CD14-positive monocyte (primary cell): ENCODE measurements at regions not wholly inside any gene's neighbourhood (a gene's known extent, or its start where the extent isn't known, plus 50 kb on each side); places are given as distances from the start of the nearest gene placed in this dataset.
A peak's percentile ranks its signal among the peaks of the same experiment; 100 is the strongest.

ENCODE experiments used
- DNase-seq, 3 donors: peaks; one replicate each; pipeline ENCODE4 v3.0.0-alpha.2; 2011 to 2022
- H2AFZ ChIP-seq: 2 replicates; pipeline ENCODE4 v1.6.0; 2012; ENCODE audit warnings: mild to moderate bottlenecking, low read depth, low read length, inconsistent platforms; ENCODE audit not compliant: insufficient read depth, poor library complexity, severe bottlenecking
- H3K27ac ChIP-seq, 2 donors: 1 replicate in 1 of 2; 2 replicates in 1 of 2; pipeline ENCODE4 v1.5.1; 2012 to 2013; ENCODE audit warnings: low read length in 2 of 2, control low read depth in 1 of 2, inconsistent platforms in 1 of 2, low read depth in 1 of 2, mild to moderate bottlenecking in 1 of 2
- H3K27me3 ChIP-seq, 2 donors: one replicate each; pipeline versions ENCODE4 v1.6.0 to v1.6.1; 2011 to 2013; ENCODE audit warnings: low read length in 2 of 2; ENCODE audit not compliant: control insufficient read depth in 2 of 2, insufficient read depth in 2 of 2
- H3K36me3 ChIP-seq, 2 donors: replicated peaks in 1 of 2; 1 replicate in 1 of 2; 2 replicates in 1 of 2; pipeline versions ENCODE4 v1.5.1 to v1.6.1; 2012 to 2013; ENCODE audit warnings: low read length in 2 of 2, control low read depth in 1 of 2, inconsistent platforms in 1 of 2, mild to moderate bottlenecking in 1 of 2; ENCODE audit not compliant: insufficient read depth in 2 of 2, control insufficient read depth in 1 of 2
- H3K4me1 ChIP-seq, 2 donors: 1 replicate in 1 of 2; 2 replicates in 1 of 2; pipeline versions ENCODE4 v1.5.1 to v1.6.1; 2012 to 2013; ENCODE audit warnings: low read length in 2 of 2, control low read depth in 1 of 2, inconsistent platforms in 1 of 2, mild to moderate bottlenecking in 1 of 2, moderate library complexity in 1 of 2; ENCODE audit not compliant: insufficient read depth in 2 of 2, control insufficient read depth in 1 of 2
- H3K4me2 ChIP-seq: replicated peaks from 2 replicates; pipeline ENCODE3; 2012; ENCODE audit warnings: low read length, moderate library complexity, mild to moderate bottlenecking; ENCODE audit not compliant: poor library complexity, severe bottlenecking; ENCODE audit errors: extremely low read depth
- H3K4me3 ChIP-seq, 3 experiments: fragments of 200-600 bp in 1 of 3; sonication (generic) in 1 of 3; replicated peaks in 1 of 3; 1 replicate in 2 of 3; 2 replicates in 1 of 3; pipeline ENCODE4 v1.5.1; 2011 to 2013; ENCODE audit warnings: low read length in 3 of 3, mild to moderate bottlenecking in 3 of 3, control low read depth in 2 of 3, low read depth in 2 of 3, inconsistent platforms in 1 of 3, moderate library complexity in 1 of 3
- H3K79me2 ChIP-seq: 2 replicates; pipeline ENCODE4 v1.6.0; 2012; ENCODE audit warnings: mild to moderate bottlenecking, control low read depth, inconsistent platforms, low read length, moderate library complexity; ENCODE audit not compliant: insufficient read depth
- H3K9ac ChIP-seq: 2 replicates; pipeline ENCODE4 v1.6.0; 2017; ENCODE audit warnings: low read length, mild to moderate bottlenecking; ENCODE audit not compliant: insufficient read depth, poor library complexity, severe bottlenecking
- H3K9me3 ChIP-seq, 2 donors: replicated peaks in 1 of 2; 1 replicate in 1 of 2; 2 replicates in 1 of 2; pipeline versions ENCODE4 v1.5.1 to v1.6.1; 2012 to 2013; ENCODE audit warnings: low read length in 2 of 2, control low read depth in 1 of 2; ENCODE audit not compliant: control insufficient read depth in 1 of 2, insufficient read depth in 1 of 2
- H4K20me1 ChIP-seq: 2 replicates; pipeline ENCODE4 v1.6.0; 2012; ENCODE audit warnings: mild to moderate bottlenecking, low read length, control low read depth, moderate library complexity; ENCODE audit not compliant: insufficient read depth
- H3K27ac Mint-ChIP-seq, 7 donors: one replicate each; pipeline ENCODE4 v1.8.0; 2020; ENCODE audit warnings: mild to moderate bottlenecking in 7 of 7, mixed read lengths in 7 of 7, moderate library complexity in 6 of 7, inconsistent platforms in 2 of 7
- H3K27me3 Mint-ChIP-seq, 3 donors: one replicate each; pipeline ENCODE4 v1.8.0; 2021 to 2022; ENCODE audit warnings: low read depth in 3 of 3, mild to moderate bottlenecking in 3 of 3, mixed read lengths in 3 of 3, moderate library complexity in 3 of 3, inconsistent platforms in 1 of 3
- H3K36me3 Mint-ChIP-seq, 2 donors: one replicate each; pipeline ENCODE4 v1.8.0; 2020; ENCODE audit warnings: mixed read lengths in 2 of 2, inconsistent platforms in 1 of 2, mild to moderate bottlenecking in 1 of 2
- H3K4me1 Mint-ChIP-seq: one replicate; pipeline ENCODE4 v1.8.0; 2020; ENCODE audit warnings: mild to moderate bottlenecking, mixed read lengths
- H3K4me3 Mint-ChIP-seq, 2 donors: one replicate each; pipeline ENCODE4 v1.8.0; 2020; ENCODE audit warnings: mild to moderate bottlenecking in 2 of 2, mixed read lengths in 2 of 2, moderate library complexity in 1 of 2
- H3K9me3 Mint-ChIP-seq, 7 donors: one replicate each; pipeline ENCODE4 v1.8.0; 2020 to 2022; ENCODE audit warnings: mixed read lengths in 7 of 7, mild to moderate bottlenecking in 6 of 7, moderate library complexity in 6 of 7, inconsistent platforms in 2 of 7
- WGBS: methylation state at CpG from one replicate; pipeline ENCODE4 v1.1.5; 2013; ENCODE audit warnings: missing lambda C conversion rate; ENCODE audit not compliant: insufficient coverage; 5-methylcytosine and 5-hydroxymethylcytosine counted together
- intact Hi-C, 2 donors: fragments of 100-400 bp; cut with micrococcal nuclease; formaldehyde crosslinking; loops; one replicate each; pipeline versions ENCODE4 v1.15.0 to v1.15.1; 2023
- TF ChIP-seq, protein P1 (sequence below): fragments of 200-600 bp; IDR thresholded peaks from one replicate; pipeline ENCODE4 v1.8.0; 2022; ENCODE audit warnings: antibody characterized with exemption, mild to moderate bottlenecking

DNA sequence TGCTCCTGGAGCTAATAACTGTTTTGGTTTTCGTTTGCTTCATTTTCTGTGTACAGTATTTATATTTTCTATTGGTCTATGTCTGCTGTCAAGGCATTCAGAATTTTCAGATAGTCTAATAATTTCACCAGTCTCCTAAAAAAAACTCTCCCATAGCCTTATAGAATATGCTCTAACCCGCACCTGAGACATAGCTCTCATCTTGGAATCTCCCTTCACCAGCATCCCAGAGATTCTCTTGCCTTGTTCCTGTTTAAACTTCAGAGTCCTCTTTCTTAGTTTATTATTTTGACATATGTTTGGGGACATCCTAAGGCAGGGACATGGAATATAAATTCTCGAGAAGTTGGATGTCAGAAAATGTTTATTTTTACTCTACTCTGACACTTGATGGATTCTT is 58.3 kb upstream of the MED4 start:
- no peak overlapping the region for H3K4me2 ChIP-seq
- peak overlapping the region in 1 of 2 donors; percentile 72 for H3K27ac ChIP-seq
- no peaks in the 10 kb centered on the region for H3K79me2 ChIP-seq
- peaks cover 63% of the 10 kb centered on the region for H3K4me1 Mint-ChIP-seq
- H3K27ac Mint-ChIP-seq: peak overlapping the region in 1 of 7 donors; percentile 78
- H3K4me3 ChIP-seq: no peak overlapping the region
- peaks cover 0 to 4% of the 10 kb centered on the region in 2 donors for H3K9me3 ChIP-seq
- no CpG with 5 or more reads among the region's 3 CpGs for WGBS
- H3K9ac ChIP-seq: no peak overlapping the region
- TF ChIP-seq, protein P1, sequence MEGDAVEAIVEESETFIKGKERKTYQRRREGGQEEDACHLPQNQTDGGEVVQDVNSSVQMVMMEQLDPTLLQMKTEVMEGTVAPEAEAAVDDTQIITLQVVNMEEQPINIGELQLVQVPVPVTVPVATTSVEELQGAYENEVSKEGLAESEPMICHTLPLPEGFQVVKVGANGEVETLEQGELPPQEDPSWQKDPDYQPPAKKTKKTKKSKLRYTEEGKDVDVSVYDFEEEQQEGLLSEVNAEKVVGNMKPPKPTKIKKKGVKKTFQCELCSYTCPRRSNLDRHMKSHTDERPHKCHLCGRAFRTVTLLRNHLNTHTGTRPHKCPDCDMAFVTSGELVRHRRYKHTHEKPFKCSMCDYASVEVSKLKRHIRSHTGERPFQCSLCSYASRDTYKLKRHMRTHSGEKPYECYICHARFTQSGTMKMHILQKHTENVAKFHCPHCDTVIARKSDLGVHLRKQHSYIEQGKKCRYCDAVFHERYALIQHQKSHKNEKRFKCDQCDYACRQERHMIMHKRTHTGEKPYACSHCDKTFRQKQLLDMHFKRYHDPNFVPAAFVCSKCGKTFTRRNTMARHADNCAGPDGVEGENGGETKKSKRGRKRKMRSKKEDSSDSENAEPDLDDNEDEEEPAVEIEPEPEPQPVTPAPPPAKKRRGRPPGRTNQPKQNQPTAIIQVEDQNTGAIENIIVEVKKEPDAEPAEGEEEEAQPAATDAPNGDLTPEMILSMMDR: no peak
- H4K20me1 ChIP-seq: no peaks in the 10 kb centered on the region
- H3K36me3 ChIP-seq: no peaks in the 10 kb centered on the region
- intact Hi-C loops: no loop called here
- H3K27me3 ChIP-seq: no peaks in the 10 kb centered on the region
- no peak overlapping the region for H3K4me3 Mint-ChIP-seq
- H3K4me1 ChIP-seq: peaks cover 73 to 77% of the 10 kb centered on the region in 2 donors
- H3K27me3 Mint-ChIP-seq: peaks cover 0 to 2% (median 0%) of the 10 kb centered on the region in 3 donors
- peaks cover 0 to 3% (median 1%) of the 10 kb centered on the region in 7 donors for H3K9me3 Mint-ChIP-seq
- no peak for DNase-seq
- peaks cover 0 to 4% of the 10 kb centered on the region in 2 donors for H3K36me3 Mint-ChIP-seq
- no peak overlapping the region for H2AFZ ChIP-seq

DNA sequence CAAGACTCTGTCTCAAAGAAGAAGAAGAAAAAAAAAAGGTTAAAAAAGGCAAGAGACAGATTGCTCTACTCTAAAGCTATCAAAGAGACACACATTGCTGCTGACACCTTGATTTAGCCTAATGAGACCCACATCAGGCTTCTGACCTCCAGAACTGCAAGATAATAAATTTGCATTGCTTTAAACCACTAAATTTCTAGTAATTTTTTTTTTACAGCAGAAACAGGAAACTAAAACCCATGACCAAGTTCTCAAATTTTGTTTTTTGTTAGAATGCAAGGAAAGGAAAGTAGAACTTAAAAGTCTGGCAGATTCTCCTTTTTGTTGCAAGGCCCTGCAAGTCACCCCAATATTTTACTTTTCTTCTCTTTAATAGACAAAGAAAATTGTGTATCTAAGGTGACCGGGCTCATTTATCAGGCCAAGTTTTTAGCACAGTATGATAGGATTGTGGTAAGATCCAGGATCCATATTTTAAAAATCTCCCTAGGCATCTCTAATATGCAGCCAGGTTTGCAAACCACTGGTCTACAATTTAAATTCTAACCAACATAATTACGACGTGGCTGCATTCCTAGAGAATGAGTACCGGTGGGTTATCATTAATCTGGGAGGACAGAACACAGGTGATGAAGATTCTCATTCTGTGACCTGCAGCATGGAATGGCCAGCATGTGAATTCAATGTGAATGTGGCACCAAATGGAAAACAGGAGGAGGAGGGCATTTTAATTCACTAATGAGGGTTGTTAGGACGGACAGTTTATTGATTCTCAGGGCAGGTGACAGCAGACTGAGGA is 56.7 kb upstream of the MED4 start:
- no peaks in the 10 kb centered on the region for H3K27me3 ChIP-seq
- peak overlapping the region; percentile 1 for H3K9ac ChIP-seq
- WGBS: 18% methylated on average over 4 of the region's 5 CpGs
- Mint-ChIP-seq H3K9me3 (peaks cover 0 to 3% (median 1%) of the 10 kb centered on the region in 7 donors), H3K36me3 (peaks cover 0 to 3% of the 10 kb centered on the region in 2 donors), H3K27ac (peak overlapping the region; percentile 64 to 90 (median 88)), H3K4me3 (peak overlapping the region in 1 of 2 donors; percentile 28), H3K27me3 (no peaks in the 10 kb centered on the region), H3K4me1 (peaks cover 59% of the 10 kb centered on the region)
- TF ChIP-seq, protein P1: no peak
- intact Hi-C loops: no loop called here
- no peaks in the 10 kb centered on the region for H3K36me3 ChIP-seq
- peaks cover 60 to 64% of the 10 kb centered on the region in 2 donors for H3K4me1 ChIP-seq
- peak overlapping the region; percentile 71 for H3K4me2 ChIP-seq
- H4K20me1 ChIP-seq: no peaks in the 10 kb centered on the region
- H2AFZ ChIP-seq: no peak overlapping the region
- DNase-seq: peak; percentile 39 to 65 (median 47)
- peak overlapping the region; percentile 69 to 72 for H3K27ac ChIP-seq
- no peaks in the 10 kb centered on the region for H3K79me2 ChIP-seq
- peak overlapping the region in 2 of 3 experiments; percentile 28 to 61 for H3K4me3 ChIP-seq
- peaks cover 0 to 4% of the 10 kb centered on the region in 2 donors for H3K9me3 ChIP-seq
